GM12892 (cell line): ENCODE measurements at regions not wholly inside any gene's neighbourhood (a gene's known extent, or its start where the extent isn't known, plus 50 kb on each side); places are given as distances from the start of the nearest gene placed in this dataset.

Experiments
- DNase-seq: peaks from one replicate; pipeline ENCODE4 v3.0.0; 2011; ENCODE audit not compliant: insufficient read length
- FAIRE-seq: peaks from 2 replicates; lab custom pipeline; 2011; peaks lifted over from hg19 to GRCh38; lab: Jason Lieb, UNC
- POLR2A ChIP-seq: IDR thresholded peaks from 2 replicates; pipeline ENCODE4 v1.6.1; 2011; ENCODE audit warnings: low read depth, low read length, control low read depth
- POLR2AphosphoS5 ChIP-seq: IDR thresholded peaks from 2 replicates; pipeline ENCODE4 v1.6.1; 2011; ENCODE audit warnings: low read depth, low read length, control low read depth
- TAF1 ChIP-seq: IDR thresholded peaks from 2 replicates; pipeline ENCODE4 v1.6.1; 2011; ENCODE audit warnings: low read depth, mild to moderate bottlenecking, control low read depth, low read length, borderline replicate concordance

- FAIRE-seq: no peak
- no peak for TF ChIP-seq POLR2AphosphoS5
- TF ChIP-seq TAF1: no peak
- no peak for TF ChIP-seq POLR2A
- DNase-seq: no peak
These were observed 237.3 kb upstream of the NCAM1 start for GRCh38 chr11:112723676-112724495.

GRCh38 chr11:112724496-112724790 is 236.8 kb upstream of the NCAM1 start:
- FAIRE-seq (no peak), DNase-seq (no peak)
- TF ChIP-seq TAF1 (no peak), POLR2AphosphoS5 (no peak), POLR2A (no peak)

GRCh38 chr11:112725636-112726035 is 235.6 kb upstream of the NCAM1 start:
- DNase-seq (no peak), FAIRE-seq (no peak)
- no peak for TF ChIP-seq POLR2AphosphoS5
- no peak for TF ChIP-seq POLR2A
- TF ChIP-seq TAF1: no peak

DNA sequence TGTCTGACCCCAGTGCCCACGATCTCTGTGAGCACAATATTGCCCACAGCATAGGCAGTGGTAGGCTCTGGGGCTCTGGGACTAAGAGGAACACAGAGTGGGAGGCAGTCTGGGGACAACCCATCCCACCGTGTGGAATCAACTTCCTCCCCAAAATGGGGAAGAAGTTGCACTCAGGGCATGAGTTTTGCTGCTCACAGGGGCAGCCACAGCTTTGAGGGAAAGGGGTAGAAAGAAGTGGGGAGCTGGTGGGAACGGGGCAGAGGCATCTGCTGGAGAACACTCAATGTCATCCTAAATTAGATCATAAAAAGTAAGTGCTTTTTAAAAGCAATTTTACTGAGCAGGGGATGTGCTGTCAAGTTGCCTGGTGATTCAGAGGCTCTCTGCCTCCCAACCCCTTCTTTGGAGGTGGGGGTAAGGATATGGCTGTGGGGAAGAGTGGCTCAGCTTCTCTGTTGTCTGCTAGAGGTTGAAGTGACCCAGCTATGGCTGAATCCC is 233.8 kb upstream of the NCAM1 start:
- DNase-seq: no peak
- no peak for FAIRE-seq
- no peak for TF ChIP-seq POLR2AphosphoS5
- no peak for TF ChIP-seq TAF1
- no peak for TF ChIP-seq POLR2A

DNA sequence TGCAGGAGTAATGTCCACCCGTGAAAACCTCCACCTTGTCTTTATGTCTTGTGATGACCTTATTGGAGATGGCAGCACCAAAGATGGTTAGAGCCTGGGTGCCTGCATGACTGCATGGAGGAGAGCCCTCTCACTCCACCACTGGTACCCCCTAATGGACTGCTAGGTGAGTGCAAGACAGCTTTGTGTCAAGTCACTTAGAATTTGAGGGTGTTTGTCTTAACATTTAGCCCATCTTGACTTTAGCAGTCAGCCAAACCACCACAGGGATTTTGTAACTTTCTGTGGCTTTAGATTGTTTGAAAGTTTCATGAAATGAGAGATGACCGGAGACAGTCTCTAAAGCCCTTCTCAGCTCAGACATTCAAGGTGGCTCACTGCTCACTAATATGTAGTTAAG is 232.9 kb upstream of the NCAM1 start:
- no peak for DNase-seq
- TF ChIP-seq POLR2A (no peak), TAF1 (no peak), POLR2AphosphoS5 (no peak)
- FAIRE-seq: no peak

- TF ChIP-seq POLR2A: no peak
- no peak for FAIRE-seq
- no peak for DNase-seq
These were observed 232.5 kb upstream of the NCAM1 start for GRCh38 chr11:112728716-112729115.

DNA sequence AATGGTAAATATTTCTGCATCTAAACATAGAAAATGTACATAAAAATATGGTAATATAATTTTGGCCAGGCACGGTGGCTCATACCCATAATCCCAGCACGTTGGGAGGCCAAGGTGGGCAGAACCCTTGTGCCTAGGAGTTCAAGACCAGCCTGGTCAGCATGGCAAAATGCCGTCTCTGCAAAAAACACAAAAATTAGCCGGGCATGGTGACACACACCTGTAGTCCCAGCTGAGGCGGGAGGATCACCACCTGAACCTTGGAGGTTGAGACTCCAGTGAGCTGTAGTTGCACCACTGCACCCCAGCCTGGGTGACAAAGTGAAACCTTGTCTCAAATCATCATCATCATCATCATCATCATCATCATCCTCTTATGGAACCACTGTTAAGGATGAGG is 230.6 kb upstream of the NCAM1 start:
- no peak for FAIRE-seq
- no peak for DNase-seq
- TF ChIP-seq POLR2AphosphoS5: no peak

GRCh38 chr11:112731538-112731937 is 229.7 kb upstream of the NCAM1 start:
- DNase-seq: no peak
- no peak for FAIRE-seq
- TF ChIP-seq POLR2A (no peak), TAF1 (no peak), POLR2AphosphoS5 (no peak)

DNA sequence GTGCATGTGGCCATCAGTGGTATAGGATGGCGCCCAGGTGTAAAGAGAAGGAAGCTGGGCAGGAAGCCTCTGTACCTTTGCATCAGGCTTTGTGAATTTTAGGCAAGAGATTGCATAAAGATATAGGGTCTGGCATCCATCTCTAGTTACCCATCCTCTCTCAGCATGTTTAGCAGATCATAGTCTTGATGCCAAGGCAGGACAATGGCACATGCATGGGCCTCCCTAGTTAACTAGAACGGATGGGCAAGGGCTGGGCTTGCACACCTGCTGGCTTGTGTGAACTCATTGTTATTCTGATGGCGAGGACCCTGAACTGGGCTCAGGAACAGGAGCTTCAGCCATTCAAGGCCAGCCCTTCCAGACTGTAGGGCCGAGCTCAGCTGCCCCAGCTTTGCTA is 229.2 kb upstream of the NCAM1 start:
- no peak for TF ChIP-seq TAF1
- no peak for TF ChIP-seq POLR2A
- TF ChIP-seq POLR2AphosphoS5: no peak
- no peak for DNase-seq
- FAIRE-seq: no peak

DNA sequence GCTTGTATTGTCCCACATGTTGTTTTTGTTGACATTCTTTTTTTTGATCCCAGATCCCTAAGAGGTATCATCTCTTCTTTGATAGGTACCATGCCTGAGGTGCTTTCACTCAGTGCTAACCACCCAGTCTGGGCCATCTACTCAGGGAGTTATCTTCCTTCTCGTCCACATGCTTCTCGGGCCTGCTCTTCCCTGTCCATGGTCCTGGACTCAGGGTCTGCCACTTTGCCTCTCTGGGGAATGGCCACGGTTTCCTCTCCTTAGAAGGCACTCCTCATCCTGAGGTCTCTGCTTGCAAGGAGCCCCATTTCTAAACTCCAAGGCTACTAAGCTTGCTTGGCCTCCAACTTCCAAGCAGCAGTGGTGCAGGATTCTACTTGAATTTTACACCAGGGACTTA is 227.0 kb upstream of the NCAM1 start:
- no peak for TF ChIP-seq TAF1
- no peak for TF ChIP-seq POLR2AphosphoS5
- TF ChIP-seq POLR2A: no peak
- DNase-seq: no peak
- FAIRE-seq: no peak

- DNase-seq (no peak), FAIRE-seq (no peak)
- no peak for TF ChIP-seq POLR2AphosphoS5
- no peak for TF ChIP-seq TAF1
- no peak for TF ChIP-seq POLR2A
These were observed 225.8 kb upstream of the NCAM1 start for GRCh38 chr11:112735470-112735869.

DNA sequence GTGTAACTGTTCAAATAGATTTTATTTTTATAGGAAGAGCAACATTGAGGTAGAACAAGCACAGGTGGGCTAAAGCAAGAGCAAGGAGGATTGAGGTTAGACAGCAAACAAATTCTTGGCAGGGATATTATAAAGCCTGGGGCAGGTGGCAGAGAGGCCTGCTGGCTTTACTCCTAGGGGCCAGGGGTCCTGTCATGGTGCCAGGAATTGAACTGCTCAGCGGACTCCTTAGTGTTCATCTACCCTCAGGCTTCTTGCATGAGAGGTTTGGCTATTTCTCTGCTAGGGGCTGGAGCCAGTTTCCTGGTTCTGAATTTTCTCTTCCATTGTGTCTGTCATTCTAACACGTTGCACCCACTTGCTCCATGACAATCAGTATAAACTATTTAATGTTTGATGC is 217.2 kb upstream of the NCAM1 start:
- no peak for DNase-seq
- no peak for FAIRE-seq
- no peak for TF ChIP-seq POLR2AphosphoS5
- no peak for TF ChIP-seq TAF1
- no peak for TF ChIP-seq POLR2A
